Type B pancreatic cell (in vitro differentiated cells): ENCODE measurements at regions not wholly inside any gene's neighbourhood (a gene's known extent, or its start where the extent isn't known, plus 50 kb on each side); places are given as distances from the start of the nearest gene placed in this dataset.

Experiments used
- DNase-seq: peaks from one replicate; pipeline ENCODE4 v3.0.0; 2021; ENCODE audit warnings: mixed read lengths; ENCODE audit not compliant: unreplicated experiment; ENCODE audit errors: extremely low spot score
- H3K27ac Mint-ChIP-seq: 2 replicates; pipeline ENCODE4 v1.8.0; 2021; ENCODE audit warnings: mild to moderate bottlenecking, mixed read lengths
- H3K27me3 Mint-ChIP-seq: 2 replicates; pipeline ENCODE4 v1.8.0; 2021; ENCODE audit warnings: mixed read lengths
- H3K36me3 Mint-ChIP-seq: 2 replicates; pipeline ENCODE4 v1.8.0; 2021; ENCODE audit warnings: mixed read lengths
- H3K4me1 Mint-ChIP-seq: one replicate; pipeline ENCODE4 v1.8.0; 2021; ENCODE audit warnings: mixed read lengths; ENCODE audit not compliant: unreplicated experiment
- H3K4me3 Mint-ChIP-seq: 2 replicates; pipeline ENCODE4 v1.8.0; 2021; ENCODE audit warnings: mild to moderate bottlenecking, mixed read lengths
- H3K9me3 Mint-ChIP-seq: 2 replicates; pipeline ENCODE4 v1.8.0; 2021; ENCODE audit warnings: mixed read lengths
- TF ChIP-seq, protein P1 (sequence below): fragments of 200-600 bp; sonication (generic); conservative IDR thresholded peaks from 2 replicates; pipeline ENCODE4 v1.5.0; 2021; ENCODE audit warnings: antibody characterized with exemption, mild to moderate bottlenecking

DNA sequence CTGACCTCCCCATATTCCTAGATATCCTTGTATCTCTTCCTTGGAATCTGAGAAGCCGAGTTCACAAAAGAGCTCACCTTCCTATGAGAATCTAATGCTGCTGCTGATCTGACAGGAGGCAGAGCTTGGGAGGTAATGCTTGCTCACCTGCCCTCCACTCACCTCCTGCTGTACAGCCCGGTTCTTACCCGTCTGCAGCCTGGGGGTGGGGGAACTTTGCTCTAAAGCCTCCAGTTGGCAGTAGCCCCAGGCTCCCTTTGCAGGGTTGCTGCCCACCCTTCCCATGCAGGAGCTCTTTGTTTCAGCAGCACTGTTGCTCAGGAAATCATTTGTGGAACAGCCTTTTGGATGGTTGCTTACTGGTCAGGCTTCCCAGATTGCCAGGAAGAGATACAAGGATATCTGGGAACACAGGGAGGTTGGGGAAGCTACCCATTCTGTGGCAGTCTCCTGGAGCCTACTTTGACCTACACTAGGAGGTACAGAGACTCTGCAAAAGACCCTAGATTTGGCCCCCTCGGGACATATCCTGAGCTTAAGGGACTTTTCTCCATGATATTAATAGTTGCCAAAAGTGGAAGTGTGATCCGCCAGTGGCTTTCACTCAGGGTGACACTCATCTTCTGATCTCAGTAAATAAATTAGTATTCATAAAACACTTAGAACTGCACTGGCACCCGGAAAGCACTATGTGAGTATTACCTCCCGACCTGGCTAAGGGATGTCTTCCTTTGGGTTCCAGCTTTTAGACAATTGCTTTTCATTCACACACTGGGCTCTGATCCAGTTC, 363.7 kb upstream of the PODXL start:
- Mint-ChIP-seq H3K4me3 (no peak overlapping the region), H3K4me1 (no peaks in the 10 kb centered on the region), H3K36me3 (no peaks in the 10 kb centered on the region), H3K9me3 (no peaks in the 10 kb centered on the region), H3K27me3 (peaks cover 39% of the 10 kb centered on the region), H3K27ac (no peak overlapping the region)
- DNase-seq: no peak
- TF ChIP-seq, protein P1, sequence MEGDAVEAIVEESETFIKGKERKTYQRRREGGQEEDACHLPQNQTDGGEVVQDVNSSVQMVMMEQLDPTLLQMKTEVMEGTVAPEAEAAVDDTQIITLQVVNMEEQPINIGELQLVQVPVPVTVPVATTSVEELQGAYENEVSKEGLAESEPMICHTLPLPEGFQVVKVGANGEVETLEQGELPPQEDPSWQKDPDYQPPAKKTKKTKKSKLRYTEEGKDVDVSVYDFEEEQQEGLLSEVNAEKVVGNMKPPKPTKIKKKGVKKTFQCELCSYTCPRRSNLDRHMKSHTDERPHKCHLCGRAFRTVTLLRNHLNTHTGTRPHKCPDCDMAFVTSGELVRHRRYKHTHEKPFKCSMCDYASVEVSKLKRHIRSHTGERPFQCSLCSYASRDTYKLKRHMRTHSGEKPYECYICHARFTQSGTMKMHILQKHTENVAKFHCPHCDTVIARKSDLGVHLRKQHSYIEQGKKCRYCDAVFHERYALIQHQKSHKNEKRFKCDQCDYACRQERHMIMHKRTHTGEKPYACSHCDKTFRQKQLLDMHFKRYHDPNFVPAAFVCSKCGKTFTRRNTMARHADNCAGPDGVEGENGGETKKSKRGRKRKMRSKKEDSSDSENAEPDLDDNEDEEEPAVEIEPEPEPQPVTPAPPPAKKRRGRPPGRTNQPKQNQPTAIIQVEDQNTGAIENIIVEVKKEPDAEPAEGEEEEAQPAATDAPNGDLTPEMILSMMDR: no peak

DNA sequence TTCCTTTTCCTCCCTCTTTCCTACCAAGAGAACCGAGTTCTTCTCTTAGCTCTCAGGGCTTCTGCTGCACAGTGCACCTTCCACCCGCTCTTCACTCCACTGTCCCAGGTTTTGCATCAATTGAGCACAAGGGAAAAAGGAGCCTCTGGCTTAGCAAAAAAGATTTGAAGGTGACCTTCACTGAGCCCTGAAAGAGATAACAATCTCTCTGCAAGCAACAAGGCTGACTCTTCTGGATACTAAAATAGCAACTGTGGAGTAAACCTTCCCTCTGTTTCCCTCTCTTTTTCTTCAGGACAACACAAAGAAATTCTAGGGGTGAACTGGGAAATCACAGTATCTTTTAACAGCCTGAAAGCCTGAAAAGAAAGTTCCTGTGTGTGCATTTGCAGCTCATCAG, 354.7 kb upstream of the PODXL start:
- Mint-ChIP-seq H3K4me3 (no peak overlapping the region), H3K27ac (no peak overlapping the region), H3K4me1 (no peaks in the 10 kb centered on the region), H3K9me3 (no peaks in the 10 kb centered on the region), H3K27me3 (peaks cover 47% of the 10 kb centered on the region), H3K36me3 (no peaks in the 10 kb centered on the region)
- no peak for DNase-seq
- TF ChIP-seq, protein P1: no peak

DNA sequence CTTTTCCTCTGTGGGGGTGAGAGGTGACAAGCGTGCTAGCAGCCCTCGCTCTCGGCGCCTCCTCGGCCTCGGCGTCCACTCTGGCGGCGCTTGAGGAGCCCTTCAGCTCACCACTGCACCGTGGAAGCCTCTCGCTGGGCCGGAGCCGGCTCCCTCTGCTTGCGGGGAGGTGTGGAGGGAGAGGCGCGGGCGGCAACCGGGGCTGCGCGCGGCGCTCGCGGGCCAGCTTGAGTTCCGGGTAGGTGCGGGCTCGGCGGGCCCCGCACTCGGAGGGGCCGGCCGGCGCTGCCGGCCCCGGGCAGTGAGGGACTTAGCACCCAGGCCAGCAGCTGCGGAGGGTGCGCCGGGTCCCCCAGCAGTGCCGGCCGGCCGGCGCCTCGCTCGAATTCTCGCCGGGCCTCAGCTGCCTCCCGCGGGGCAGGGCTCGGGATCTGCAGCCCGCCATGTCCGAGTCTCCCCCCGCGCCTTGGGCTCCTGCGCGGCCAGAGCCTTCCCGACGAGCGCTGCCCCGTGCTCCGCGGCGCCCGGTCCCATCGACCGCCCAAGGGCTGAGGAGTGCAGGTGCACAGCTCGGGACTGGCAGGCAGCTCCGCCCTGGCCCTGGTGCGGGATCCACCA, 352.8 kb upstream of the PODXL start:
- TF ChIP-seq, protein P1: no peak
- no peak overlapping the region for H3K27ac Mint-ChIP-seq
- no peak for DNase-seq
- H3K4me1 Mint-ChIP-seq: no peaks in the 10 kb centered on the region
- H3K36me3 Mint-ChIP-seq: no peaks in the 10 kb centered on the region
- H3K27me3 Mint-ChIP-seq: peaks cover 57% of the 10 kb centered on the region
- H3K4me3 Mint-ChIP-seq: peak overlapping the region; percentile 73
- no peaks in the 10 kb centered on the region for H3K9me3 Mint-ChIP-seq

DNA sequence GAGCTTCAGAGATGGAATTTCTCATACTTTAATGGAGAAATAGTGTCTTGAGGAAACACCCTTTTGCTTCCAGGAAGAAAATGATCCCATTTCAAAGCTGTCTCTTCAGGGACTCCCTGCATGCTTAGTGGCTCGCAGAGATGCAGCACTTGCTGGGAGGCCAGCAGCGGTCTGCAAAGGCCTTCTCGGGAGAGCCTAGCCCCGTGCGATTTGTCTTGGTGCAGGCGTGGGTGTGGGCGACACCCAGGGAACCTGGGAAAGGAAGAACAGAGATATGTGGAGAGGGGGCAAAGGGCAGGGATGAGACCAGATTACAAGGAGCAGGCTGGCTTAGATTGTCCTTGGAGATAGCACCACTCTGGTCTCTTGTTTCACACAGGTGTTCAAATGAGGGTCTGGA, 352.3 kb upstream of the PODXL start:
- TF ChIP-seq, protein P1: no peak
- Mint-ChIP-seq H3K36me3 (no peaks in the 10 kb centered on the region), H3K4me1 (no peaks in the 10 kb centered on the region), H3K27me3 (peaks cover 57% of the 10 kb centered on the region), H3K9me3 (no peaks in the 10 kb centered on the region), H3K27ac (no peak overlapping the region), H3K4me3 (peak overlapping the region; percentile 73)
- no peak for DNase-seq

DNA sequence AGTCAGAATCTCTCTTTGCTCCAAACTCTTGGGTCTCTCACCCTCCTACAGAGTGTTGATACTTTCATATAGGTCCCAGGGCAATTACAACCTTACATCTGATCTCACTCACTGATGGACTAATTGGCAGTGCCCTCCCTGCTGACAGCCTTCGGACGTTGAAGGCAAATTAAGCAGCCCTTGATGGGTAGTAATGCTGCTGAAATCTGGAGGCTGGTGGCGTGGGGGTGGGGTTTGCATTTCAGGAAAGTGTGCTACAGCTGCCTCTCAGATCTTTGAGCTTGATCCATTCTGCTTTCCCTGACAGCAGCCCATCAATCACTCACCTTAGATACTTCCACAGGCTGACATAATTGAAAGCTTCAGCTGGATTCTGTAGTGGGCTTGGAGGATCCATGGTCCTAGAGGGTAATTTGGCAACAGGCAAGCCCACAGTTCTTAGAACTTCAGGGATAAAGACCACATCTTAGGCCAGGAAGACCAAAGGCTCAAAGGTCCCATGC, 349.1 kb upstream of the PODXL start:
- H3K4me3 Mint-ChIP-seq: no peak overlapping the region
- H3K27me3 Mint-ChIP-seq: peaks cover 39% of the 10 kb centered on the region

More for the DNA sequence above, 349.1 kb upstream of the PODXL start:
- Mint-ChIP-seq H3K9me3 (no peaks in the 10 kb centered on the region), H3K36me3 (no peaks in the 10 kb centered on the region), H3K4me1 (no peaks in the 10 kb centered on the region), H3K27ac (no peak overlapping the region)
- no peak for DNase-seq
- TF ChIP-seq, protein P1: no peak
